ENCODE measurements at regions not wholly inside any gene's neighbourhood (a gene's known extent, or its start where the extent isn't known, plus 50 kb on each side); places are given as distances from the start of the nearest gene placed in this dataset.

DNA sequence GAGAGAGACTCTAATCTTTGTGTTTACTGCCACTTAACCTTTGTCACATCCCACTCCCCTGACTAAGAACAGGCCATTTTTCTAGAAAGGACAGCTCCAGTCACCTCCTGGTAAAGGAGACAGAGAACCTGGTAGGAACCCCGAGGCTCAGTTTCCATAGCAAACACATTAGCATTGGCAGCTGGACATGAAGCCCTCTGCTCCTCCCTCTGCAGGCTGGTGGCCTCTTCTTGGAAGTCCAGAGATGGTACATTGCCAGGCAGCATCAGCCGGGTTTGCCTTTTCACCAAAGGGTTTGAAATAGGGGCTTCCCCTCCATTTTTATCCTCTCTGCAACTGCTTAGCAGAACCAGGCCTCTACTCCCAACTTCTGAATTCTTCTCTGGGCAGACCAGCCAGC, 213.4 kb upstream of the SEMA6D start:
- Histone ChIP-seq H3K27me3 (ENCODE audit: insufficient read depth, low read length) (no peaks in the 10 kb centered on the region), H3K4me2 (ENCODE audit: low read length) (no peak overlapping the region), H3K9me2 (ENCODE audit: low read depth, low read length) (no peaks in the 10 kb centered on the region), H3F3A (ENCODE audit: insufficient read depth, low read length) (no peaks in the 10 kb centered on the region), H3K79me2 (ENCODE audit: insufficient read depth, low read length) (no peaks in the 10 kb centered on the region), H3K9ac (ENCODE audit: low read length) (no peak overlapping the region), H3K4me1 (ENCODE audit: insufficient read depth, low read length, severe bottlenecking) (peaks cover 7% of the 10 kb centered on the region), H4K20me1 (ENCODE audit: insufficient read depth, low read length) (no peaks in the 10 kb centered on the region), H3K36me3 (ENCODE audit: insufficient read depth, low read length) (no peaks in the 10 kb centered on the region), H2AFZ (ENCODE audit: low read length) (no peak overlapping the region), H3K4me3 (ENCODE audit: low read depth, low read length, poor library complexity, severe bottlenecking) (no peak overlapping the region), H3K9me3 (ENCODE audit: low read length) (no peaks in the 10 kb centered on the region), H3K27ac (ENCODE audit: low read depth, low read length, poor library complexity, severe bottlenecking) (no peak overlapping the region)
- TF ChIP-seq EZH2 (IDR thresholded peaks at IDR 0.05; ENCODE audit: borderline replicate concordance, low read length), result no peak
- no peak for TF ChIP-seq CTCF (IDR thresholded peaks at IDR 0.05; ENCODE audit: low read length)

DNA sequence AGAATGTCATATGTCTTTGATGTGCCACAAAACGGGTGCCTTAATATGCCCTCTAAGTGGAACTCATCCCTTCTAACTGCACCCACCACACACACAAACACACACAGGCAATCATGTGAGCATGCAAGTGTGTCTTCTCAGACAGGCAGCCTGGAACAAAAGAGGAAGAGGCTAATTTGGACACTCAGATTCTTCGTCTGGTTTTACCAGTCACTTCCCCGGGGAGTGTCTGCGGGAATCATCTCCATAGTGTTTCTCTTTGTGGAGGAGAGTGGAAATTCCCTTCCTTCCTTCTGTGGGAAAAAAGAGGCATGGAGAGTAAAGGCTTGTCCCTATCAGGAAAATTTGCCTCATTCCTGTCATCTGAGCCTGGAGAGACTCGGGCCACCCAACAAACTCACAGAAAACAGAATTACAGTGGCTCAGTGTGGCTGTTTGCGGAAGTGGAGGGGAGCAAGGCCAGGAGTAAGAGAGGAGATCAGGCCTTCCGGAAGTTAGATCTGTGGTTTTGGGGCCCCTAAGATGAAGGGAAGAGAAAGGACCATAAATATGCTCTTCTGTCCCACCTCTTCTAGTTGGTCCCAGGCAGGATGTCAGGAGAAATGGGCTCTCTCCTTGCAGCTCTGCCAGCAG, 212.6 kb upstream of the SEMA6D start:
- Histone ChIP-seq H3K4me1 (ENCODE audit: insufficient read depth, low read length, severe bottlenecking) (peaks cover 7% of the 10 kb centered on the region), H3K9me3 (ENCODE audit: low read length) (no peaks in the 10 kb centered on the region), H3K9ac (ENCODE audit: low read length) (no peak overlapping the region), H3K27me3 (ENCODE audit: insufficient read depth, low read length) (no peaks in the 10 kb centered on the region), H3K27ac (ENCODE audit: low read depth, low read length, poor library complexity, severe bottlenecking) (no peak overlapping the region), H3K36me3 (ENCODE audit: insufficient read depth, low read length) (no peaks in the 10 kb centered on the region), H3K79me2 (ENCODE audit: insufficient read depth, low read length) (no peaks in the 10 kb centered on the region), H2AFZ (ENCODE audit: low read length) (no peak overlapping the region), H3K9me2 (ENCODE audit: low read depth, low read length) (no peaks in the 10 kb centered on the region), H3K4me2 (ENCODE audit: low read length) (no peak overlapping the region), H4K20me1 (ENCODE audit: insufficient read depth, low read length) (no peaks in the 10 kb centered on the region), H3F3A (ENCODE audit: insufficient read depth, low read length) (no peaks in the 10 kb centered on the region), H3K4me3 (ENCODE audit: low read depth, low read length, poor library complexity, severe bottlenecking) (no peak overlapping the region)
- TF ChIP-seq EZH2 (IDR thresholded peaks at IDR 0.05; ENCODE audit: borderline replicate concordance, low read length), result no peak
- TF ChIP-seq CTCF (IDR thresholded peaks at IDR 0.05; ENCODE audit: low read length), result no peak

DNA sequence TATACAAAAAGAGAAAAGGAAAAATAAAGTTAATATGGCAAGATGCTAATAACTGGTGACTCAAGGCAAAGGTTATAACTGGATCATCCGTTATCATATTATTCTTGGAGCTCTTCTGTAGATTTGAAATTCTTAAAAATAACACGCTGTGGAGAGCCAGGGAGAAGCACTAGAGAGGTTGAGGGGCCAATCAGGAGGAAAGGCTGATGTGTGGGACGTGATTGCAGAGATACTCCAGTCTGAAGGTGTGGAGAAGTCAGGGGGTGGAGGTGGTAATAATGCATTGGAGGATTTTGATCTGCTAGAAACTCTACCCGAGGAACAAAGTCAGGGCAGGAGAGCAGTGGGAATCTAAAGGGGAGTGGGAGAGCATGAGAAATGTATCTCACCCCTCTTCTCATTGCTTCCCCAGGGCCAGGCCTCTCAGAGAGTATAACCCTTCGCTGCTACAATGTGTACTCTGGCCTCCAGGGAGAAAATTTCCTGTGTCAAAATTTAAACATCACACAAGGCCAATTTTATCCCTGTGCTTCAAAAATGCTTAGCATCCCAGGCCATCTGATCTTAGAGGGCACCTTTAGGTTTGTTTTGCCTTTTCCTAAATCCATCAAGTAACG, 211.5 kb upstream of the SEMA6D start:
- TF ChIP-seq EZH2 (IDR thresholded peaks at IDR 0.05; ENCODE audit: borderline replicate concordance, low read length) (no peak), CTCF (IDR thresholded peaks at IDR 0.05; ENCODE audit: low read length) (no peak)
- no peaks in the 10 kb centered on the region for H3K36me3 ChIP-seq (ENCODE audit: insufficient read depth, low read length)
- no peaks in the 10 kb centered on the region for H3K9me3 ChIP-seq (ENCODE audit: low read length)
- H2AFZ ChIP-seq (ENCODE audit: low read length), result no peak overlapping the region
- no peaks in the 10 kb centered on the region for H3F3A ChIP-seq (ENCODE audit: insufficient read depth, low read length)
- no peaks in the 10 kb centered on the region for H3K79me2 ChIP-seq (ENCODE audit: insufficient read depth, low read length)
- H3K27me3 ChIP-seq (ENCODE audit: insufficient read depth, low read length), result no peaks in the 10 kb centered on the region
- H3K9ac ChIP-seq (ENCODE audit: low read length), result no peak overlapping the region
- no peak overlapping the region for H3K4me3 ChIP-seq (ENCODE audit: low read depth, low read length, poor library complexity, severe bottlenecking)
- H4K20me1 ChIP-seq (ENCODE audit: insufficient read depth, low read length), result no peaks in the 10 kb centered on the region
- peaks cover 7% of the 10 kb centered on the region for H3K4me1 ChIP-seq (ENCODE audit: insufficient read depth, low read length, severe bottlenecking)
- H3K9me2 ChIP-seq (ENCODE audit: low read depth, low read length), result no peaks in the 10 kb centered on the region
- no peak overlapping the region for H3K4me2 ChIP-seq (ENCODE audit: low read length)
- no peak overlapping the region for H3K27ac ChIP-seq (ENCODE audit: low read depth, low read length, poor library complexity, severe bottlenecking)
